NB4 (cell line): ENCODE measurements at regions not wholly inside any gene's neighbourhood (a gene's known extent, or its start where the extent isn't known, plus 50 kb on each side); places are given as distances from the start of the nearest gene placed in this dataset.

ENCODE experiments used
- CTCF ChIP-seq: IDR thresholded peaks from one replicate; pipeline ENCODE4 v1.5.1; 2012; ENCODE audit warnings: low read depth, low read length
- MAX ChIP-seq: IDR thresholded peaks from 2 replicates; pipeline ENCODE4 v1.6.1; 2011; ENCODE audit warnings: low read depth, low read length

DNA sequence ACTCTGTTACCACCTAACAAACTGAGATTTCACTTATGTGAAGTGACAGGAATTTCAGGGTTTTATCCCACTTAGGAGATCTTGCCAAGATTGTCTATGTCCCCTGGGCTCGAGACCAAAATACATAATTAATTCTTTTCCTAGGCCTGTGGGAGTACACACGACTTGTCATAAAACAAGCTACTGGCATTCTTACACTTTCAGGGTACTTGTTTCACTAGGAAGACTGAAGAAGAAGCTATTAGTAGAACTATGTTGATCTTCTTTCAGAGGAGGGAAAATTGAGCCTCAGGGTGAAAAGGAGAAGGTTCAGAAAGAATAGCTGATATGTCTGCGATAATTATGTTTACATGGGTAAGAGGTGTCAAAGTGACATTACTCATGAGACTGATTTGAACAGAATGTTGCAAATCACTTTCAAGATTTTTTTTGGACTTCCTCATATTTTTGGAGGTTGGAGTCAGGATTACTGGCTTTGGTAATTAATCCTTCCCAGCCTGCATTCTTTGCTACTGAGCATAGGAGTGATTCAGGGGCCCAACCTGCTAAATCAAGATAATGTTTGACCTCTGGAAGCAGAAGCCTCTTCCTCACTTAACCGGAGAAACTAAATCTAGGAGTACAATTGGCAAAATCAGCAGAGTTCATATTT is 240.0 kb upstream of the NT5C1B start:
- TF ChIP-seq CTCF (no peak), MAX (no peak)
